ENCODE measurements at regions not wholly inside any gene's neighbourhood (a gene's known extent, or its start where the extent isn't known, plus 50 kb on each side); places are given as distances from the start of the nearest gene placed in this dataset.

DNA sequence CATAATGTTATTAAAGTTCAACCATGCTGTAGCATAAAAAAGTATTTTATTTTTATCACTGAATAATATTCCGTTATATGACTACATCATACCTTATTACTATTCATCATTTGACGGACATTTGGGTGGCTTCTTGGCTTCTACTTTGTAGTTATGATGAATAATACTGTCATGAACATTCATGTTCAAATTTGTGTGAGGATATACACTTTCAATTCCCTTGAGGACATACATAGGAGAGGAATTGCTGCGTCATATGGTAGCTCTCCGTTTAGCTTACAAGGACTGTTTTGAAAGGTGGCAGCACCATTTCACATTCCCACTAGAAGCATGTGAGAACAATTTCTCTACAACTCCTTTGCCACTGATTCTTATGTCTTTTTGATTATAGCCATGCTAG lies 910.8 kb upstream of the MIR17HG start:
- no peak overlapping the region for H3K27ac ChIP-seq
- H3K36me3 ChIP-seq: no peaks in the 10 kb centered on the region
- no peak overlapping the region for H3K4me3 ChIP-seq
- no peaks in the 10 kb centered on the region for H3K9me3 ChIP-seq
- TF ChIP-seq, protein P1, sequence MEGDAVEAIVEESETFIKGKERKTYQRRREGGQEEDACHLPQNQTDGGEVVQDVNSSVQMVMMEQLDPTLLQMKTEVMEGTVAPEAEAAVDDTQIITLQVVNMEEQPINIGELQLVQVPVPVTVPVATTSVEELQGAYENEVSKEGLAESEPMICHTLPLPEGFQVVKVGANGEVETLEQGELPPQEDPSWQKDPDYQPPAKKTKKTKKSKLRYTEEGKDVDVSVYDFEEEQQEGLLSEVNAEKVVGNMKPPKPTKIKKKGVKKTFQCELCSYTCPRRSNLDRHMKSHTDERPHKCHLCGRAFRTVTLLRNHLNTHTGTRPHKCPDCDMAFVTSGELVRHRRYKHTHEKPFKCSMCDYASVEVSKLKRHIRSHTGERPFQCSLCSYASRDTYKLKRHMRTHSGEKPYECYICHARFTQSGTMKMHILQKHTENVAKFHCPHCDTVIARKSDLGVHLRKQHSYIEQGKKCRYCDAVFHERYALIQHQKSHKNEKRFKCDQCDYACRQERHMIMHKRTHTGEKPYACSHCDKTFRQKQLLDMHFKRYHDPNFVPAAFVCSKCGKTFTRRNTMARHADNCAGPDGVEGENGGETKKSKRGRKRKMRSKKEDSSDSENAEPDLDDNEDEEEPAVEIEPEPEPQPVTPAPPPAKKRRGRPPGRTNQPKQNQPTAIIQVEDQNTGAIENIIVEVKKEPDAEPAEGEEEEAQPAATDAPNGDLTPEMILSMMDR (IDR thresholded peaks at IDR 0.05): no peak
- H3K4me1 ChIP-seq: no peaks in the 10 kb centered on the region
- DNase-seq (ENCODE audit: low spot score): no peak
- no peaks in the 10 kb centered on the region for H3K27me3 ChIP-seq

DNA sequence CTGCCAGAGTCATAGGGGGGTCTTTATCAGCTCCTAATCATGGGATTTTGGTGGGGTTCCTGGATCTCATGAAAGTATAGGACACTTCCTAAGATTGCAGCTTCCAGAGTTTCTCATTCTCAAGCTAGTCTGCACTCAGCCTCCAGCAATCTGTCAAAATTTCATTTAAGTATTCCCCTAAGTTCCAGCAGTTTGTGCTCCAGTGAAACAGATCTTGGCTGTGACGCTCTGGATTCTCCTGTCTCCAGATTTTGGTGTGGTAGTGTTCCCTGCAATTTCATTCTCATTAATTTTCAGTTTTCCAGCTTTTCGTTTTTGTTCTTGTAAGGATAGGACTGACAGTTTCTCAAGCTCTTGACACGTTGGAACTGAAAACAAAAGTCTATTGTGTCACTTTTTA lies 908.9 kb upstream of the MIR17HG start:
- TF ChIP-seq, protein P1 (IDR thresholded peaks at IDR 0.05): no peak
- Histone ChIP-seq H3K27ac (no peak overlapping the region), H3K9me3 (no peaks in the 10 kb centered on the region), H3K27me3 (no peaks in the 10 kb centered on the region), H3K36me3 (no peaks in the 10 kb centered on the region), H3K4me1 (no peaks in the 10 kb centered on the region), H3K4me3 (no peak overlapping the region)
- DNase-seq (ENCODE audit: low spot score): no peak

DNA sequence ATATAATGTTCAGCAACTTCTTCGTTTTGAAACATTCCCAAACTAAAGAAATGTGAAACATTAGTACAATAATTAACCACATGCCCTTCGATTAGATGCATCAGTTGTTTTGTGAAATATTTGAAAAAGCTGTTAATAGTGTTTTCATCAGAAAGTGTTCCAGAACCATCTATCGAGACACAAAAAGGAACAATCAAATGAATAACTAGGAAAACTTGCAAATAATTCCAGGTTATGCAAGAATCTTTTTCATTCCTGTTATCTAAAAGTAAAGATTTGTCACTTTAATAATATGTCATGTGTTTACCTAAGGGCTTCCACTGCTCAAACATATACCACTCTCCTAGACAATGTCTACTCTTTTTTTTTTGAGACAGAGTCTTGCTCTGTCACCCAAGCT lies 904.2 kb upstream of the MIR17HG start:
- no peaks in the 10 kb centered on the region for H3K36me3 ChIP-seq
- DNase-seq (ENCODE audit: low spot score): no peak
- no peaks in the 10 kb centered on the region for H3K9me3 ChIP-seq
- no peak overlapping the region for H3K27ac ChIP-seq
- no peaks in the 10 kb centered on the region for H3K27me3 ChIP-seq
- no peaks in the 10 kb centered on the region for H3K4me1 ChIP-seq
- H3K4me3 ChIP-seq: no peak overlapping the region
- TF ChIP-seq, protein P1 (IDR thresholded peaks at IDR 0.05): no peak

DNA sequence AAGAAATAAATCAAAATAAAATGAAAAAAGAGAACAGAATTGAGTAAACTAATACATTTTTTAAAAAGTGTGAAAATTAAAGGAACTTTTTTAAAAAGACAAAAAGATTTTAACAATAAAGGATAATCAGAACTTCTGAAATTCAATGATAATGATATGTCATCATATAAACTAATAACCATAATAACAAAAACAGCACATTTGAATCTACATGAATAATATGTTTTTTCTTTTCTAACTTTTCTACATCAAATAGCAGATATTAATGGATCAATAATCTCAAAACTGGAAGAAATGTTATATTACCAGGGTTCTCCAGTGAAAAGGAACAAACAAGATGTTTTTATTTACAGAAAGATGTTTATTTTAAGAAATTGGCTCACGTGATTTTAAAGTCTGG lies 903.3 kb upstream of the MIR17HG start:
- no peak overlapping the region for H3K4me3 ChIP-seq
- H3K4me1 ChIP-seq: no peaks in the 10 kb centered on the region
- TF ChIP-seq, protein P1 (IDR thresholded peaks at IDR 0.05): no peak
- no peaks in the 10 kb centered on the region for H3K9me3 ChIP-seq
- H3K27ac ChIP-seq: no peak overlapping the region
- no peaks in the 10 kb centered on the region for H3K36me3 ChIP-seq
- no peaks in the 10 kb centered on the region for H3K27me3 ChIP-seq
- DNase-seq (ENCODE audit: low spot score): no peak

DNA sequence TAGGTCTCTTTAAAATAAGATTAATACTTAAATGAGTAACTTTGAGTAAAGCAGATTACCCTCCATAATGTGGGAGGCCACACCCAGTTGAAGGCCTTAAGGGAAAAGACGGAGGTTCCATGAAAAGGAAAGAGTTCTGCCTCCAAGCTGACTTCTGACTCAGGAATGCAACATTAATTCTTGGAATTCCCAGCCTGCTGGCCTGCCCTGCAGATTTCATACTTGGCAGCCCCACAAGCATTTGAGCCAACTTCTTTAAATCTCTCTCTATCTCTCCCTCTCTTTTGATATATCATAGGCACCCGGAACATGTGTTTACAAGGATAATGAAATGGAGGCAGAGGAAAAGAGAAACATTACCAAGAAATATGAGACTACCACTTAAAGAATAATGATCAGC lies 902.3 kb upstream of the MIR17HG start:
- no peak overlapping the region for H3K4me3 ChIP-seq
- H3K4me1 ChIP-seq: no peaks in the 10 kb centered on the region
- TF ChIP-seq, protein P1 (IDR thresholded peaks at IDR 0.05): no peak
- H3K27ac ChIP-seq: peak overlapping the region in 1 of 2 donors; percentile 20
- no peak for DNase-seq (ENCODE audit: low spot score)
- H3K36me3 ChIP-seq: no peaks in the 10 kb centered on the region
- no peaks in the 10 kb centered on the region for H3K27me3 ChIP-seq
- H3K9me3 ChIP-seq: no peaks in the 10 kb centered on the region

DNA sequence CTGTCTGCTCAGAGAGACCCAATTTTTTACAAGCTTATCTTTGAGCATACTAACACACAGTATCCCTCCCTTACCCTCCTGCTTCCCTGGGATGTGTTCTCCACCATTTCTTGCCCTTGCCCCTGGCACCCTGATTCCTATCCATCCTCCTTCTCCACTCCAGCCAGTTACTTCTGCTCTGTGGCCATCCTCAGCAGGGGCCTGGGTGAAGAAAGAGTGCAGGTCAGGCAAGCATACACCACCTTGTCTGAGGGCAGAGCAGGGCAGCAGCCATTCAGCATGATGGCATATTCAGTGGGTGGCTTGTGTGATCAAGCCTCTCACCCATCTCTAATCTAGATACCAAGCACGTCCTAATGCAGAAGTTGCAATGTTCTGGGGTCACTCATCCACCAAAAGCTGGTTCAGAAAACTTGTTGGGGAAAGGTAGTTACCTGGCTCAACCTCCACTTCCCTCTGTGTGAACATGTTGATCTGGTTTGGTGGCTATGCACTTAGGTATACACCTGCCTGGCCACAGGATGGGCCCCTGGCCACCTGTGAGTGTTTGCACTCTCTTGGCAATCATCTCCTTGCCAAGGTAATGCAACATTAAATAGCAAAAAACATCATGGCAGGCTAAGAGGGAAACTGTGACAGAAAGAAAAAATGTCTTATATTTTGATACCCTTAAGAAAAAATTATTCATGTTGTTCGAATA lies 900.3 kb upstream of the MIR17HG start:
- Histone ChIP-seq H3K27me3 (no peaks in the 10 kb centered on the region), H3K4me3 (no peak overlapping the region), H3K4me1 (no peaks in the 10 kb centered on the region), H3K36me3 (no peaks in the 10 kb centered on the region), H3K27ac (no peak overlapping the region), H3K9me3 (no peaks in the 10 kb centered on the region)
- DNase-seq (ENCODE audit: low spot score): no peak
- TF ChIP-seq, protein P1 (IDR thresholded peaks at IDR 0.05): no peak

All from right atrium auricular region (tissue), 2 donors.